GM23248 (cell line): ENCODE measurements at regions not wholly inside any gene's neighbourhood (a gene's known extent, or its start where the extent isn't known, plus 50 kb on each side); places are given as distances from the start of the nearest gene placed in this dataset.

Source experiments
- DNase-seq: peaks from one replicate; pipeline ENCODE4 v3.0.0-alpha.2; 2015
- H2AFZ ChIP-seq: fragments of 200-600 bp; sonication (generic); 2 replicates; pipeline ENCODE4 v1.6.1; 2016; ENCODE audit warnings: antibody characterized with exemption
- H3F3A ChIP-seq: fragments of 200-600 bp; sonication (generic); 2 replicates; pipeline ENCODE4 v1.6.1; 2016; ENCODE audit warnings: mild to moderate bottlenecking, antibody characterized with exemption, mixed run types; ENCODE audit not compliant: insufficient read depth
- H3K27ac ChIP-seq: fragments of 200-600 bp; sonication (generic); 2 replicates; pipeline ENCODE4 v1.5.1; 2016; ENCODE audit warnings: mild to moderate bottlenecking
- H3K27me3 ChIP-seq: fragments of 200-600 bp; sonication (generic); replicated peaks from 2 replicates; pipeline ENCODE4 v1.6.1; 2016; ENCODE audit warnings: mild to moderate bottlenecking; ENCODE audit not compliant: insufficient read depth
- H3K36me3 ChIP-seq: fragments of 200-600 bp; sonication (generic); 2 replicates; pipeline ENCODE4 v1.6.1; 2016; ENCODE audit warnings: low read depth, mild to moderate bottlenecking
- H3K4me1 ChIP-seq: fragments of 200-600 bp; sonication (generic); 2 replicates; pipeline ENCODE4 v1.6.1; 2016; ENCODE audit warnings: mild to moderate bottlenecking; ENCODE audit not compliant: insufficient read depth
- H3K4me2 ChIP-seq: fragments of 200-600 bp; sonication (generic); one replicate; pipeline ENCODE4 v1.6.1; 2016; ENCODE audit warnings: mild to moderate bottlenecking; ENCODE audit not compliant: unreplicated experiment
- H3K4me3 ChIP-seq: fragments of 200-600 bp; sonication (generic); 2 replicates; pipeline ENCODE4 v1.5.1; 2016; ENCODE audit warnings: mild to moderate bottlenecking
- H3K79me2 ChIP-seq: fragments of 200-600 bp; sonication (generic); 2 replicates; pipeline ENCODE4 v1.6.1; 2016; ENCODE audit warnings: mild to moderate bottlenecking; ENCODE audit not compliant: insufficient read depth
- H3K9ac ChIP-seq: fragments of 200-600 bp; sonication (generic); 2 replicates; pipeline ENCODE4 v1.6.1; 2016; ENCODE audit warnings: mild to moderate bottlenecking
- H3K9me2 ChIP-seq: fragments of 200-600 bp; sonication (generic); 2 replicates; pipeline ENCODE4 v1.6.1; 2016; ENCODE audit warnings: mixed run types, mild to moderate bottlenecking, moderate library complexity; ENCODE audit not compliant: insufficient read depth
- H3K9me3 ChIP-seq: fragments of 200-600 bp; sonication (generic); one replicate; pipeline ENCODE4 v1.6.1; 2017; ENCODE audit warnings: low read depth
- H4K20me1 ChIP-seq: fragments of 200-600 bp; sonication (generic); 2 replicates; pipeline ENCODE4 v1.6.0; 2016; ENCODE audit not compliant: insufficient read depth
- EZH2 ChIP-seq: fragments of 200-600 bp; sonication (generic); IDR thresholded peaks from 2 replicates; pipeline ENCODE4 v1.6.1; 2018; ENCODE audit warnings: antibody characterized with exemption, mild to moderate bottlenecking; ENCODE audit not compliant: insufficient read depth, poor library complexity, severe bottlenecking
- EZH2phosphoT487 ChIP-seq: fragments of 200-600 bp; sonication (generic); IDR thresholded peaks from 2 replicates; pipeline ENCODE4 v1.6.1; 2018; ENCODE audit warnings: antibody characterized with exemption, moderate library complexity, mild to moderate bottlenecking, low read depth; ENCODE audit not compliant: insufficient read depth
- WGBS, 2 experiments: methylation state at CpG; one replicate each; pipeline ENCODE4 v1.1.6; 2015 to 2017; ENCODE audit warnings: low lambda C conversion rate in 2 of 2, low coverage in 1 of 2; ENCODE audit errors: missing lambda C conversion rate in 2 of 2; 5-methylcytosine and 5-hydroxymethylcytosine counted together
- in situ Hi-C: fragments of 300-500 bp; cut with MboI; formaldehyde crosslinking; loops from 2 replicates; pipeline ENCODE4 v1.15.0; 2020

DNA sequence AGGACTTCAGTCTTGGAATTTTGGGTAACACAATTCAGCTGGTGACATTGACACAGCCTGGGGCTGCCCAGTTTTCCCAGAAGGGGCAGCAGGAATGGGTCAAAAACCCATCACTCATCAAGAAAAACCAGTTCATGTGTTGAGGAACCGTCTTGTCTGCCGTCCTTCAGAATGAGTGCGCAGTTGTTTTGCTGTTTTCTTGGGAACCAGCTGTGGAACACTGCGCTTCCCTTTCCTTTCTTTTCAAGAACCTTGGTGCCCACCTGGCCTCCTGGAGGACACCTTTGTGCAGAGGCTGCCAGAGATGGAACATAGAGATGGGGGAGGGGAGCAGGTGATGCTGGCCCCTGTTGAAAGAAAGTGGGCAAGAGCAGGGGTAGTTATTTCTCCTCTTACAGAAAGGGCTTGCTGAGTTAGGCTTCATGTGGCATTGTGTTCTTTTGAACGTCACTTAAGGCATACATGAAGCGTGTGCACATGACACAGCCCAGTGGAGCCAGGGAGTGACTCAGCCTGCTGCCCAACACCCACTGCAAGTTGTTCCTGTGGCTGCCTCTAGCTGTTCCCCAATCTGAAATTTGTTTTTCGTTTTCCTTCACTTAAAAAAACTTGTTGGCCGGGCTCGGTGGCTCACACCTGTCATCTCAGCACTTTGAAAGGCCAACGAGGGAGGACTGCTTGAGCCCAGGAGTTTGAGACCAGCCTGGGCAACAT is 87.4 kb upstream of the TNS3 start:
- H3K9me3 ChIP-seq, result no peaks in the 10 kb centered on the region
- peak overlapping the region; percentile 90 for H2AFZ ChIP-seq
- in situ Hi-C loops, result no loop called here
- peaks cover 8% of the 10 kb centered on the region for H3K4me1 ChIP-seq
- H3K79me2 ChIP-seq, result no peaks in the 10 kb centered on the region
- peak overlapping the region; percentile 75 for H3K27ac ChIP-seq
- H3K9me2 ChIP-seq, result no peaks in the 10 kb centered on the region
- H3K4me3 ChIP-seq, result peak overlapping the region; percentile 57
- no peaks in the 10 kb centered on the region for H3K36me3 ChIP-seq
- H3K9ac ChIP-seq, result peak overlapping the region; percentile 72
- no peak for TF ChIP-seq EZH2phosphoT487
- TF ChIP-seq EZH2, result no peak
- peak; percentile 96 for DNase-seq
- H3K27me3 ChIP-seq, result no peaks in the 10 kb centered on the region
- H4K20me1 ChIP-seq, result no peaks in the 10 kb centered on the region
- H3F3A ChIP-seq, result no peaks in the 10 kb centered on the region; the same call in 1 of the 2 replicates
- peak overlapping the region; percentile 88 for H3K4me2 ChIP-seq
- 35 to 40% methylated on average over 9 to 10 of the region's 10 CpGs for WGBS, 2 experiments

DNA sequence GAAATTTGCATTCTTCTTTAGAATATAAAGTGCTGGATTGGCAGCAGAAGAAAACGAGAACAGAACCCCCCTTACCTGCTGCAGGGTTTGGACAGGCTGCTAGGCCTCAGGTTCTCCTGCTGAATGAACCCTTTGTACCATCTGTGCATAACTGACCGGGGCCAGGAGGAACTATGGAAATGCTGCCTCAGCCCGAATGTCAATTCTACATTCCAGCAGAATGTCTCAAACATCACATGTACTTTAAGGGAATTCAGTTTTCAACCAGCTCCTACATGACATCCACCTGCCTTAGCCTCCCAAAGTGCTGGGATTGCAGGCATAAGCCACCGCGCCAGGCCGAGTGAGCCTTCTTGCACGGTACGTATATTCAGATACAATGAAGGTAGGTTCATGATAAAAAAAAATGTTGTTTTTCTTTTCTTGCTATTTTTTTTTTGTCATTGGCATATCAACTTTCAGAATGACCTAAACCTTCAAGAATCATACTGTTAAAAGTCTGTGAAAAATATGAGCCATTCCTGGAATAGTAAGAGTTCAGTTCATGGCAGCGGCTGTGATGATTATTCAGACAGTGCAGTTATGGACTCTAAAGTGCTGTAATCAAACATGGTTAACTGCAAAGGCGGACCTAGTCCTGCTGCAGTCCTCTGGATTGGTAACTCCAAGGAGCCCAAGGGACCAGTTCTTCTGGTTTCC is 84.4 kb upstream of the TNS3 start:
- no peak overlapping the region for H3K4me3 ChIP-seq
- H2AFZ ChIP-seq, result no peak overlapping the region
- WGBS, 2 experiments, result 85 to 87% methylated on average over 10 of the region's 10 CpGs
- no peaks in the 10 kb centered on the region for H3K79me2 ChIP-seq
- no peaks in the 10 kb centered on the region for H3K9me2 ChIP-seq
- no peaks in the 10 kb centered on the region for H3K27me3 ChIP-seq
- H3K9me3 ChIP-seq, result no peaks in the 10 kb centered on the region
- H3K9ac ChIP-seq, result no peak overlapping the region
- H3K4me1 ChIP-seq, result peaks cover 8% of the 10 kb centered on the region
- TF ChIP-seq EZH2phosphoT487 (no peak), EZH2 (no peak)
- no peak overlapping the region for H3K4me2 ChIP-seq
- no peaks in the 10 kb centered on the region for H3K36me3 ChIP-seq
- in situ Hi-C loops, result no loop called here
- no peak overlapping the region for H3K27ac ChIP-seq
- H3F3A ChIP-seq, result no peaks in the 10 kb centered on the region; the same call in 1 of the 2 replicates
- no peaks in the 10 kb centered on the region for H4K20me1 ChIP-seq
- DNase-seq, result peak; percentile 28

DNA sequence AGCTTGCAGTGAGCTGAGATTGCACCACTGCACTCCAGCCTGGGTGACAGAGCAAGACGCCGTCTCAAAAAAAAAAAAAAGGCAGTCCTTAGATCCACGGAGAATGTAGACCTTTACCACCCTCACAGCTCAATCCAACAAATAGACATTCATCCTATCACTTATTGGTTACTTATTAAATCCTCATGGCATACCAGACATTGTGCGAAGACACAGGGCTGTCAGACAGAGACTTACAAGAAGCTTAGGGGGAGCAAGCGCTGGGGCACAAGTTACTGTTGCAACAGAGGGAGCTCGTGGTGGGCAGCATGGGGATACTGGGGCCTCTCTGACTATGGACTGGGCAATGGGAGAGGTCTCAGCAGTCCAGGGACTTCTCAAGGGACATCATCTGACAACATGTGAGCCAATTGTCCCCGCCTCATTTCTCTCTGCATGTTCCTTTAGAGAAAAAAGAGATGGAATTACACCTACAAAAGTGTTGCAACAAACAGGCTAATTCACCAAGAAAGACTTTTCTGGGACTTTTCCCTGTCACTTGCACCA is 82.8 kb upstream of the TNS3 start:
- no peaks in the 10 kb centered on the region for H3K27me3 ChIP-seq
- no peaks in the 10 kb centered on the region for H3K9me2 ChIP-seq
- H3K9me3 ChIP-seq, result no peaks in the 10 kb centered on the region
- no peaks in the 10 kb centered on the region for H3K79me2 ChIP-seq
- no peak overlapping the region for H3K4me3 ChIP-seq
- peaks cover 2% of the 10 kb centered on the region for H3K4me1 ChIP-seq
- H2AFZ ChIP-seq, result no peak overlapping the region
- no peak overlapping the region for H3K27ac ChIP-seq
- WGBS, 2 experiments, result 86 to 89% methylated on average over 7 of the region's 7 CpGs
- in situ Hi-C loops, result no loop called here
- H4K20me1 ChIP-seq, result no peaks in the 10 kb centered on the region
- no peak for TF ChIP-seq EZH2phosphoT487
- no peak for TF ChIP-seq EZH2
- no peak overlapping the region for H3K4me2 ChIP-seq
- H3K9ac ChIP-seq, result no peak overlapping the region
- DNase-seq, result no peak
- H3F3A ChIP-seq, result no peaks in the 10 kb centered on the region
- no peaks in the 10 kb centered on the region for H3K36me3 ChIP-seq

DNA sequence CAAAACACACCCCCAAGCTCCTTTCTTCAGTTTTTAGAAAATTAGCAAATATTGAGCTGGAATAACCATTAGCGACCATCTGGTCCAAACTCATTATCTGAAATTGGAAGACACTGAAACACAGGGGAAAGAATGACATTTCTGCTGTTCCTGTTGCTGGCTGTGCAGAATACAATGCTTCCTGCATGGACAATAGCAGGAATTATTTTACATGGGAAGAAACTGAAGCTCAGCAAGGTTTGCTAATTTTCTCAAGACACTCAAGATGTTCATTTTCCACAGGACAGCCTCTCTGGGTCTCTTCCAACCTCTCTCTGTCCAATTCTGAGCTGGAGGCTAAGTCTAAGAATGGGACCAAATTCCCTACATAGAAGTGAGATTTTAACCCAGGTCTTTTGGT is 81.9 kb upstream of the TNS3 start:
- Histone ChIP-seq H3K4me2 (no peak overlapping the region), H3K9me3 (no peaks in the 10 kb centered on the region), H3K27me3 (no peaks in the 10 kb centered on the region), H4K20me1 (no peaks in the 10 kb centered on the region), H3K4me3 (no peak overlapping the region), H3K79me2 (no peaks in the 10 kb centered on the region), H3K9me2 (no peaks in the 10 kb centered on the region), H3K27ac (no peak overlapping the region), H3K9ac (no peak overlapping the region), H2AFZ (no peak overlapping the region), H3K36me3 (no peaks in the 10 kb centered on the region), H3K4me1 (no peaks in the 10 kb centered on the region), H3F3A (no peaks in the 10 kb centered on the region)
- no peak for TF ChIP-seq EZH2phosphoT487
- no peak for TF ChIP-seq EZH2
- WGBS, 2 experiments, result 97 to 100% methylated on average over 1 of the region's 1 CpG
- in situ Hi-C loops, result no loop called here
- no peak for DNase-seq
